Peyer's patch (tissue), 4 donors: ENCODE measurements at regions not wholly inside any gene's neighbourhood (a gene's known extent, or its start where the extent isn't known, plus 50 kb on each side); places are given as distances from the start of the nearest gene placed in this dataset.

Experiments used
- POLR2A ChIP-seq, 2 donors: fragments of 450-650 bp; IDR thresholded peaks; one replicate each; pipeline ENCODE4 v1.5.1; 2017; ENCODE audit warnings: antibody characterized with exemption in 2 of 2, mild to moderate bottlenecking in 2 of 2, moderate library complexity in 2 of 2
- TF ChIP-seq, protein P1 (sequence below), 6 experiments: fragments of 450-650 bp in 4 of 6; fragments of 200-600 bp in 2 of 6; sonication (generic) in 1 of 6; IDR thresholded peaks; one replicate each; pipeline ENCODE4 v1.5.1; 2017 to 2019; ENCODE audit warnings: antibody characterized with exemption in 6 of 6, mild to moderate bottlenecking in 3 of 6, moderate library complexity in 1 of 6

- TF ChIP-seq, protein P1, sequence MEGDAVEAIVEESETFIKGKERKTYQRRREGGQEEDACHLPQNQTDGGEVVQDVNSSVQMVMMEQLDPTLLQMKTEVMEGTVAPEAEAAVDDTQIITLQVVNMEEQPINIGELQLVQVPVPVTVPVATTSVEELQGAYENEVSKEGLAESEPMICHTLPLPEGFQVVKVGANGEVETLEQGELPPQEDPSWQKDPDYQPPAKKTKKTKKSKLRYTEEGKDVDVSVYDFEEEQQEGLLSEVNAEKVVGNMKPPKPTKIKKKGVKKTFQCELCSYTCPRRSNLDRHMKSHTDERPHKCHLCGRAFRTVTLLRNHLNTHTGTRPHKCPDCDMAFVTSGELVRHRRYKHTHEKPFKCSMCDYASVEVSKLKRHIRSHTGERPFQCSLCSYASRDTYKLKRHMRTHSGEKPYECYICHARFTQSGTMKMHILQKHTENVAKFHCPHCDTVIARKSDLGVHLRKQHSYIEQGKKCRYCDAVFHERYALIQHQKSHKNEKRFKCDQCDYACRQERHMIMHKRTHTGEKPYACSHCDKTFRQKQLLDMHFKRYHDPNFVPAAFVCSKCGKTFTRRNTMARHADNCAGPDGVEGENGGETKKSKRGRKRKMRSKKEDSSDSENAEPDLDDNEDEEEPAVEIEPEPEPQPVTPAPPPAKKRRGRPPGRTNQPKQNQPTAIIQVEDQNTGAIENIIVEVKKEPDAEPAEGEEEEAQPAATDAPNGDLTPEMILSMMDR (IDR thresholded peaks at IDR 0.05): no peak
- no peak for TF ChIP-seq POLR2A (IDR thresholded peaks at IDR 0.05)
Observed at GRCh38 chr17:77450742-77451244, 310.0 kb downstream of the SEC14L1 start.
